SK-N-SH (cell line): ENCODE measurements at regions not wholly inside any gene's neighbourhood (a gene's known extent, or its start where the extent isn't known, plus 50 kb on each side); places are given as distances from the start of the nearest gene placed in this dataset.

ENCODE experiments used
- CTCF ChIA-PET: fragments of 300-600, 350-600 bp; formaldehyde crosslinking; extraction: SDS; loops from one replicate; lab custom pipeline; 2021; lab: Yijun Ruan, JAX
- POLR2A ChIA-PET: fragments of 350-600 bp; sonication (Branson Sonifier 250); formaldehyde crosslinking; extraction: SDS; loops from one replicate; lab custom pipeline; 2020; ENCODE audit warnings: antibody characterized with exemption, inconsistent platforms; lab: Yijun Ruan, JAX
- DNase-seq: peaks from one replicate; pipeline ENCODE4 v3.0.0; 2012
- H2AFZ ChIP-seq: fragments of 200-600 bp; sonication (generic); 2 replicates; pipeline ENCODE4 v1.8.1; 2016; ENCODE audit warnings: antibody characterized with exemption, mild to moderate bottlenecking, low read depth
- H3F3A ChIP-seq: fragments of 200-600 bp; sonication (generic); replicated peaks from 2 replicates; pipeline ENCODE3; 2016; ENCODE audit warnings: antibody characterized with exemption, mild to moderate bottlenecking; ENCODE audit not compliant: insufficient read depth
- H3K27ac ChIP-seq, 2 experiments: fragments of 200-500 bp in 1 of 2; fragments of 200-600 bp in 1 of 2; sonication (Bioruptor generic) in 1 of 2; sonication (generic), shearing (Covaris generic) in 1 of 2; 2 replicates each; pipeline versions ENCODE4 v1.5.1 to v1.6.1; 2014 to 2016; ENCODE audit warnings: low read depth in 2 of 2, inconsistent platforms in 1 of 2, low read length in 1 of 2, mild to moderate bottlenecking in 1 of 2, mixed read lengths in 1 of 2
- H3K27me3 ChIP-seq: fragments of 200-600 bp; sonication (generic), shearing (Covaris generic); 2 replicates; pipeline ENCODE4 v1.6.1; 2016; ENCODE audit warnings: mixed run types; ENCODE audit not compliant: insufficient read depth
- H3K36me3 ChIP-seq, 2 experiments: fragments of 200-500 bp in 1 of 2; fragments of 200-600 bp in 1 of 2; sonication (Bioruptor generic) in 1 of 2; sonication (generic) in 1 of 2; replicated peaks in 1 of 2; 2 replicates each; pipeline versions ENCODE3 to v1.5.1; 2014 to 2016; ENCODE audit warnings: low read length in 1 of 2, mild to moderate bottlenecking in 1 of 2; ENCODE audit not compliant: insufficient read depth in 2 of 2, control insufficient read depth in 1 of 2
- H3K4me1 ChIP-seq, 2 experiments: fragments of 200-500 bp in 1 of 2; fragments of 200-600 bp in 1 of 2; sonication (Bioruptor generic) in 1 of 2; sonication (generic), shearing (Covaris generic) in 1 of 2; 2 replicates each; pipeline versions ENCODE4 v1.5.1 to v1.6.1; 2014 to 2016; ENCODE audit warnings: low read depth in 1 of 2, low read length in 1 of 2, mixed run types in 1 of 2; ENCODE audit not compliant: insufficient read depth in 2 of 2, control insufficient read depth in 1 of 2
- H3K4me2 ChIP-seq: fragments of 200-600 bp; sonication (generic), shearing (Covaris generic); 2 replicates; pipeline ENCODE4 v1.6.1; 2017; ENCODE audit warnings: mixed run types
- H3K4me3 ChIP-seq, 2 experiments: fragments of 200-500 bp in 1 of 2; fragments of 200-600 bp in 1 of 2; sonication (Bioruptor generic) in 1 of 2; sonication (generic), shearing (Covaris generic) in 1 of 2; 2 replicates each; pipeline versions ENCODE4 v1.5.1 to v1.8.1; 2014 to 2016; ENCODE audit warnings: low read depth in 2 of 2, inconsistent platforms in 1 of 2, low read length in 1 of 2, mild to moderate bottlenecking in 1 of 2, mixed read lengths in 1 of 2, moderate library complexity in 1 of 2
- H3K79me2 ChIP-seq: fragments of 200-600 bp; sonication (generic); 2 replicates; pipeline ENCODE4 v1.8.1; 2017; ENCODE audit warnings: mild to moderate bottlenecking; ENCODE audit not compliant: insufficient read depth
- H3K9ac ChIP-seq: fragments of 200-600 bp; sonication (generic); 2 replicates; pipeline ENCODE4 v1.6.1; 2017; ENCODE audit warnings: mixed run types
- H3K9me2 ChIP-seq: fragments of 200-600 bp; sonication (generic); 2 replicates; pipeline ENCODE4 v1.6.1; 2017; ENCODE audit warnings: mixed run types
- H3K9me3 ChIP-seq: fragments of 200-600 bp; sonication (generic); 2 replicates; pipeline ENCODE4 v1.6.1; 2017; ENCODE audit warnings: mixed run types, mild to moderate bottlenecking, moderate library complexity
- H4K20me1 ChIP-seq: fragments of 200-600 bp; sonication (generic); 2 replicates; pipeline ENCODE4 v1.6.1; 2017; ENCODE audit warnings: mild to moderate bottlenecking, mixed run types; ENCODE audit not compliant: insufficient read depth
- ELF1 ChIP-seq: IDR thresholded peaks from 2 replicates; pipeline ENCODE4 v1.4.0; 2012
- EZH2phosphoT487 ChIP-seq: fragments of 200-600 bp; sonication (generic); IDR thresholded peaks from 2 replicates; pipeline ENCODE4 v1.6.1; 2017; ENCODE audit warnings: low read depth, mixed run types, mild to moderate bottlenecking, antibody characterized with exemption, moderate library complexity, borderline replicate concordance
- FOSL2 ChIP-seq: IDR thresholded peaks from 2 replicates; pipeline ENCODE4 v1.4.0; 2012; ENCODE audit warnings: low read depth, mild to moderate bottlenecking, moderate library complexity, borderline replicate concordance
- GATA2 ChIP-seq: sonication (generic); formaldehyde crosslinking; IDR thresholded peaks from 2 replicates; pipeline ENCODE4 v1.5.0; 2020; ENCODE audit warnings: mild to moderate bottlenecking, missing genetic modification reagents
- IRF3 ChIP-seq: fragments of 150-350 bp; IDR thresholded peaks from 2 replicates; pipeline ENCODE4 v1.6.1; 2016; ENCODE audit warnings: mild to moderate bottlenecking, low read depth, low read length
- JUND ChIP-seq: IDR thresholded peaks from 2 replicates; pipeline ENCODE4 v1.4.0; 2012
- RCOR1 ChIP-seq: fragments of 150-350 bp; IDR thresholded peaks from 2 replicates; pipeline ENCODE4 v1.6.1; 2017; ENCODE audit warnings: antibody characterized with exemption, low read length
- RFX5 ChIP-seq: IDR thresholded peaks from 2 replicates; pipeline ENCODE4 v1.6.1; 2012; ENCODE audit warnings: mild to moderate bottlenecking, improper control_type of control experiment, low read length
- SIN3A ChIP-seq: IDR thresholded peaks from 2 replicates; pipeline ENCODE4 v1.6.1; 2012; ENCODE audit warnings: low read depth, mild to moderate bottlenecking, low read length, moderate library complexity, borderline replicate concordance
- USF2 ChIP-seq: fragments of 150-350 bp; IDR thresholded peaks from 2 replicates; pipeline ENCODE4 v1.6.1; 2017; ENCODE audit warnings: antibody characterized with exemption, low read length, low read depth, borderline replicate concordance
- YY1 ChIP-seq: IDR thresholded peaks from 2 replicates; pipeline ENCODE4 v1.4.0; 2012; ENCODE audit warnings: low read depth, mild to moderate bottlenecking
- WGBS: methylation state at CpG from one replicate; pipeline ENCODE4 v1.1.6; 2017; ENCODE audit warnings: low lambda C conversion rate; 5-methylcytosine and 5-hydroxymethylcytosine counted together
- TF ChIP-seq, protein P1 (sequence below): fragments of 200-600 bp; sonication (generic); IDR thresholded peaks from 2 replicates; pipeline ENCODE4 v1.6.1; 2017; ENCODE audit warnings: antibody characterized with exemption, mild to moderate bottlenecking, moderate library complexity
- TF ChIP-seq, protein P2 (sequence below): IDR thresholded peaks from 2 replicates; pipeline ENCODE4 v1.4.0; 2012; ENCODE audit warnings: low read depth, borderline replicate concordance
- TF ChIP-seq, protein P3 (sequence below): IDR thresholded peaks from 2 replicates; pipeline ENCODE4 v1.4.0; 2012; ENCODE audit warnings: low read depth, borderline replicate concordance
- TF ChIP-seq, protein P4 (sequence below): IDR thresholded peaks from 2 replicates; pipeline ENCODE4 v1.6.1; 2012; ENCODE audit warnings: mild to moderate bottlenecking, low read depth, low read length, moderate library complexity

- TF ChIP-seq, protein P1, sequence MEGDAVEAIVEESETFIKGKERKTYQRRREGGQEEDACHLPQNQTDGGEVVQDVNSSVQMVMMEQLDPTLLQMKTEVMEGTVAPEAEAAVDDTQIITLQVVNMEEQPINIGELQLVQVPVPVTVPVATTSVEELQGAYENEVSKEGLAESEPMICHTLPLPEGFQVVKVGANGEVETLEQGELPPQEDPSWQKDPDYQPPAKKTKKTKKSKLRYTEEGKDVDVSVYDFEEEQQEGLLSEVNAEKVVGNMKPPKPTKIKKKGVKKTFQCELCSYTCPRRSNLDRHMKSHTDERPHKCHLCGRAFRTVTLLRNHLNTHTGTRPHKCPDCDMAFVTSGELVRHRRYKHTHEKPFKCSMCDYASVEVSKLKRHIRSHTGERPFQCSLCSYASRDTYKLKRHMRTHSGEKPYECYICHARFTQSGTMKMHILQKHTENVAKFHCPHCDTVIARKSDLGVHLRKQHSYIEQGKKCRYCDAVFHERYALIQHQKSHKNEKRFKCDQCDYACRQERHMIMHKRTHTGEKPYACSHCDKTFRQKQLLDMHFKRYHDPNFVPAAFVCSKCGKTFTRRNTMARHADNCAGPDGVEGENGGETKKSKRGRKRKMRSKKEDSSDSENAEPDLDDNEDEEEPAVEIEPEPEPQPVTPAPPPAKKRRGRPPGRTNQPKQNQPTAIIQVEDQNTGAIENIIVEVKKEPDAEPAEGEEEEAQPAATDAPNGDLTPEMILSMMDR, result no peak
- TF ChIP-seq FOSL2 (no peak), EZH2phosphoT487 (no peak), JUND (no peak), IRF3 (no peak), USF2 (no peak)
- TF ChIP-seq, protein P2, sequence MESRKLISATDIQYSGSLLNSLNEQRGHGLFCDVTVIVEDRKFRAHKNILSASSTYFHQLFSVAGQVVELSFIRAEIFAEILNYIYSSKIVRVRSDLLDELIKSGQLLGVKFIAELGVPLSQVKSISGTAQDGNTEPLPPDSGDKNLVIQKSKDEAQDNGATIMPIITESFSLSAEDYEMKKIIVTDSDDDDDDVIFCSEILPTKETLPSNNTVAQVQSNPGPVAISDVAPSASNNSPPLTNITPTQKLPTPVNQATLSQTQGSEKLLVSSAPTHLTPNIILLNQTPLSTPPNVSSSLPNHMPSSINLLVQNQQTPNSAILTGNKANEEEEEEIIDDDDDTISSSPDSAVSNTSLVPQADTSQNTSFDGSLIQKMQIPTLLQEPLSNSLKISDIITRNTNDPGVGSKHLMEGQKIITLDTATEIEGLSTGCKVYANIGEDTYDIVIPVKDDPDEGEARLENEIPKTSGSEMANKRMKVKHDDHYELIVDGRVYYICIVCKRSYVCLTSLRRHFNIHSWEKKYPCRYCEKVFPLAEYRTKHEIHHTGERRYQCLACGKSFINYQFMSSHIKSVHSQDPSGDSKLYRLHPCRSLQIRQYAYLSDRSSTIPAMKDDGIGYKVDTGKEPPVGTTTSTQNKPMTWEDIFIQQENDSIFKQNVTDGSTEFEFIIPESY, result no peak
- TF ChIP-seq, protein P3, sequence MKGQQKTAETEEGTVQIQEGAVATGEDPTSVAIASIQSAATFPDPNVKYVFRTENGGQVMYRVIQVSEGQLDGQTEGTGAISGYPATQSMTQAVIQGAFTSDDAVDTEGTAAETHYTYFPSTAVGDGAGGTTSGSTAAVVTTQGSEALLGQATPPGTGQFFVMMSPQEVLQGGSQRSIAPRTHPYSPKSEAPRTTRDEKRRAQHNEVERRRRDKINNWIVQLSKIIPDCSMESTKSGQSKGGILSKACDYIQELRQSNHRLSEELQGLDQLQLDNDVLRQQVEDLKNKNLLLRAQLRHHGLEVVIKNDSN, result no peak
Observed at GRCh38 chr14:61129168-61129745, 148.2 kb downstream of the SLC38A6 start (continued).

DNA sequence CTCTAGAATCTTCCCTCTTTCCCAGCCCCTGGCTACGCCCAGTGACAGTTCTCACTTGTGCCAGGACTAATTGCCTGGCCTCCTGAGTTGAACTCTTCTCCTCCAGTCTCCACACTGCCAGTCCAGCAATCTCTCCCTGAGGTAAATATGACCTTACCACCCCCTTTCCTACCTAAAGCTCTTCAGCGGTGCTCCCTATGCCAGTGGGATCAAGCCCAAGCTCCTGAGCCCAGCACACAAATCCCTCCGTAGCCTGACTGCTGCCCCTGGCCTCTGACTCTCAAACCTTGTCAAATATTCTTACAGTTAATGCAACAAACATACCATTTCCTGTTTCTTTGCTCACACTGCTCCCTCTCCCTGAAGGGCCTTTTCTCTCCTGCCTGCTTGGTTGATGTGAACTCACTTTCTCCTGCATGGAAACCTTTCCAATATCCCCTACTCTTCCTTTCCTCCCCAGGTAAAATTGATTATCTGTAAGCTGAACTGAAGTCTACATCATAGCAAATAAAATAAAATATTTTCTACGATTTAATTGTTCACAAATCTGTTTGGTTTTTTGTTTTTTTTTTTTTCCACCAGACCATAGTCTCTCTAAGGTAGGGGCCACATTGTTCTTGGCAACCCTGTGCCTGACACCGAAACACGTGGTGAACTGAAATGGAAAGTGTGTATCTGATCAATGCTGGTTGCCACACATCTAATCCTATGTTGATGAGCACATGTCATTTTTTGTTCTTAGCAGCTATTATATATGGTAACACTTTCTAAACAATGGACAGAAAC is 147.5 kb downstream of the SLC38A6 start:
- no peak for DNase-seq
- Histone ChIP-seq H4K20me1 (no peaks in the 10 kb centered on the region), H2AFZ (no peak overlapping the region), H3K4me1 (peaks cover 0 to 14% of the 10 kb centered on the region in 2 experiments; a peak in 1 of 4 replicates), H3K4me2 (no peak overlapping the region), H3K4me3 (no peak overlapping the region), H3K9me3 (no peaks in the 10 kb centered on the region), H3K9ac (no peak overlapping the region), H3F3A (no peaks in the 10 kb centered on the region), H3K36me3 (no peaks in the 10 kb centered on the region), H3K27ac (no peak overlapping the region), H3K79me2 (no peaks in the 10 kb centered on the region), H3K27me3 (no peaks in the 10 kb centered on the region), H3K9me2 (no peaks in the 10 kb centered on the region)
- CTCF ChIA-PET, result no interaction called here
- POLR2A ChIA-PET, result no interaction called here
- WGBS, result 90% methylated on average over 6 of the region's 6 CpGs
- TF ChIP-seq GATA2 (CRISPR knock-in tag) (no peak), RFX5 (no peak), ELF1 (no peak), RCOR1 (no peak), FOSL2 (no peak), JUND (no peak), SIN3A (no peak), YY1 (no peak)
- TF ChIP-seq, protein P1, result no peak
- TF ChIP-seq, protein P4, sequence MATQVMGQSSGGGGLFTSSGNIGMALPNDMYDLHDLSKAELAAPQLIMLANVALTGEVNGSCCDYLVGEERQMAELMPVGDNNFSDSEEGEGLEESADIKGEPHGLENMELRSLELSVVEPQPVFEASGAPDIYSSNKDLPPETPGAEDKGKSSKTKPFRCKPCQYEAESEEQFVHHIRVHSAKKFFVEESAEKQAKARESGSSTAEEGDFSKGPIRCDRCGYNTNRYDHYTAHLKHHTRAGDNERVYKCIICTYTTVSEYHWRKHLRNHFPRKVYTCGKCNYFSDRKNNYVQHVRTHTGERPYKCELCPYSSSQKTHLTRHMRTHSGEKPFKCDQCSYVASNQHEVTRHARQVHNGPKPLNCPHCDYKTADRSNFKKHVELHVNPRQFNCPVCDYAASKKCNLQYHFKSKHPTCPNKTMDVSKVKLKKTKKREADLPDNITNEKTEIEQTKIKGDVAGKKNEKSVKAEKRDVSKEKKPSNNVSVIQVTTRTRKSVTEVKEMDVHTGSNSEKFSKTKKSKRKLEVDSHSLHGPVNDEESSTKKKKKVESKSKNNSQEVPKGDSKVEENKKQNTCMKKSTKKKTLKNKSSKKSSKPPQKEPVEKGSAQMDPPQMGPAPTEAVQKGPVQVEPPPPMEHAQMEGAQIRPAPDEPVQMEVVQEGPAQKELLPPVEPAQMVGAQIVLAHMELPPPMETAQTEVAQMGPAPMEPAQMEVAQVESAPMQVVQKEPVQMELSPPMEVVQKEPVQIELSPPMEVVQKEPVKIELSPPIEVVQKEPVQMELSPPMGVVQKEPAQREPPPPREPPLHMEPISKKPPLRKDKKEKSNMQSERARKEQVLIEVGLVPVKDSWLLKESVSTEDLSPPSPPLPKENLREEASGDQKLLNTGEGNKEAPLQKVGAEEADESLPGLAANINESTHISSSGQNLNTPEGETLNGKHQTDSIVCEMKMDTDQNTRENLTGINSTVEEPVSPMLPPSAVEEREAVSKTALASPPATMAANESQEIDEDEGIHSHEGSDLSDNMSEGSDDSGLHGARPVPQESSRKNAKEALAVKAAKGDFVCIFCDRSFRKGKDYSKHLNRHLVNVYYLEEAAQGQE, result no peak
